Loucy (cell line): ENCODE measurements at regions not wholly inside any gene's neighbourhood (a gene's known extent, or its start where the extent isn't known, plus 50 kb on each side); places are given as distances from the start of the nearest gene placed in this dataset.

ENCODE experiments used
- H2AFZ ChIP-seq: fragments of 200-600 bp; sonication (generic); 2 replicates; pipeline ENCODE4 v1.6.0; 2016; ENCODE audit warnings: antibody characterized with exemption, mild to moderate bottlenecking, low read length, moderate library complexity
- H3F3A ChIP-seq: fragments of 200-600 bp; 2 replicates; pipeline ENCODE4 v1.6.0; 2016; ENCODE audit warnings: antibody characterized with exemption, low read depth, mild to moderate bottlenecking
- H3K27me3 ChIP-seq: fragments of 200-600 bp; sonication (generic); 2 replicates; pipeline ENCODE4 v1.6.1; 2014; ENCODE audit warnings: low read length, mild to moderate bottlenecking; ENCODE audit not compliant: insufficient read depth, poor library complexity, severe bottlenecking
- H3K36me3 ChIP-seq: fragments of 200-600 bp; sonication (generic); 2 replicates; pipeline ENCODE4 v1.6.1; 2016; ENCODE audit warnings: low read length; ENCODE audit not compliant: insufficient read depth
- H3K4me1 ChIP-seq: fragments of 200-600 bp; sonication (generic); 2 replicates; pipeline ENCODE4 v1.5.1; 2014; ENCODE audit warnings: low read length, mild to moderate bottlenecking; ENCODE audit not compliant: insufficient read depth, poor library complexity, severe bottlenecking
- H3K4me2 ChIP-seq: fragments of 200-600 bp; sonication (generic); 2 replicates; pipeline ENCODE4 v1.6.0; 2014; ENCODE audit warnings: antibody characterized with exemption, low read length, low read depth, mild to moderate bottlenecking; ENCODE audit not compliant: poor library complexity, severe bottlenecking
- H3K4me3 ChIP-seq: fragments of 200-600 bp; sonication (generic); 2 replicates; pipeline ENCODE4 v1.5.1; 2014; ENCODE audit warnings: low read length, mild to moderate bottlenecking, mixed read lengths; ENCODE audit not compliant: poor library complexity, severe bottlenecking
- H3K79me2 ChIP-seq: fragments of 200-600 bp; sonication (generic); 2 replicates; pipeline ENCODE4 v1.6.1; 2014; ENCODE audit warnings: low read length; ENCODE audit not compliant: insufficient read depth
- H3K9ac ChIP-seq: fragments of 200-600 bp; sonication (generic); 2 replicates; pipeline ENCODE4 v1.6.0; 2014; ENCODE audit warnings: mild to moderate bottlenecking, low read depth, low read length, moderate library complexity; ENCODE audit not compliant: poor library complexity, severe bottlenecking
- H3K9me2 ChIP-seq: fragments of 200-600 bp; sonication (generic); replicated peaks from 2 replicates; pipeline ENCODE4 v1.6.1; 2016; ENCODE audit warnings: low read depth, low read length, mixed read lengths
- H3K9me3 ChIP-seq: fragments of 200-600 bp; sonication (generic); 2 replicates; pipeline ENCODE4 v1.6.1; 2014; ENCODE audit warnings: mild to moderate bottlenecking, antibody characterized with exemption, low read length, low read depth; ENCODE audit not compliant: insufficient read depth
- H4K20me1 ChIP-seq: fragments of 200-600 bp; sonication (generic); 2 replicates; pipeline ENCODE4 v1.6.0; 2014; ENCODE audit warnings: antibody characterized with exemption, low read length, mild to moderate bottlenecking; ENCODE audit not compliant: insufficient read depth, poor library complexity, severe bottlenecking
- EZH2phosphoT487 ChIP-seq: fragments of 200-600 bp; IDR thresholded peaks from 2 replicates; pipeline ENCODE4 v1.6.1; 2018; ENCODE audit warnings: antibody characterized with exemption, mild to moderate bottlenecking, moderate library complexity, borderline replicate concordance
- TF ChIP-seq, protein P1 (sequence below): fragments of 200-600 bp; sonication (generic); conservative IDR thresholded peaks from 2 replicates; pipeline ENCODE4 v1.5.1; 2014; ENCODE audit warnings: mild to moderate bottlenecking, antibody characterized with exemption, low read length

- TF ChIP-seq, protein P1, sequence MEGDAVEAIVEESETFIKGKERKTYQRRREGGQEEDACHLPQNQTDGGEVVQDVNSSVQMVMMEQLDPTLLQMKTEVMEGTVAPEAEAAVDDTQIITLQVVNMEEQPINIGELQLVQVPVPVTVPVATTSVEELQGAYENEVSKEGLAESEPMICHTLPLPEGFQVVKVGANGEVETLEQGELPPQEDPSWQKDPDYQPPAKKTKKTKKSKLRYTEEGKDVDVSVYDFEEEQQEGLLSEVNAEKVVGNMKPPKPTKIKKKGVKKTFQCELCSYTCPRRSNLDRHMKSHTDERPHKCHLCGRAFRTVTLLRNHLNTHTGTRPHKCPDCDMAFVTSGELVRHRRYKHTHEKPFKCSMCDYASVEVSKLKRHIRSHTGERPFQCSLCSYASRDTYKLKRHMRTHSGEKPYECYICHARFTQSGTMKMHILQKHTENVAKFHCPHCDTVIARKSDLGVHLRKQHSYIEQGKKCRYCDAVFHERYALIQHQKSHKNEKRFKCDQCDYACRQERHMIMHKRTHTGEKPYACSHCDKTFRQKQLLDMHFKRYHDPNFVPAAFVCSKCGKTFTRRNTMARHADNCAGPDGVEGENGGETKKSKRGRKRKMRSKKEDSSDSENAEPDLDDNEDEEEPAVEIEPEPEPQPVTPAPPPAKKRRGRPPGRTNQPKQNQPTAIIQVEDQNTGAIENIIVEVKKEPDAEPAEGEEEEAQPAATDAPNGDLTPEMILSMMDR = no peak
- TF ChIP-seq EZH2phosphoT487 = no peak
- H3K79me2 ChIP-seq = no peaks in the 10 kb centered on the region
- H3K36me3 ChIP-seq = no peaks in the 10 kb centered on the region
Observed at GRCh38 chr1:67624680-67625079, 60.3 kb upstream of the GADD45A start.

DNA sequence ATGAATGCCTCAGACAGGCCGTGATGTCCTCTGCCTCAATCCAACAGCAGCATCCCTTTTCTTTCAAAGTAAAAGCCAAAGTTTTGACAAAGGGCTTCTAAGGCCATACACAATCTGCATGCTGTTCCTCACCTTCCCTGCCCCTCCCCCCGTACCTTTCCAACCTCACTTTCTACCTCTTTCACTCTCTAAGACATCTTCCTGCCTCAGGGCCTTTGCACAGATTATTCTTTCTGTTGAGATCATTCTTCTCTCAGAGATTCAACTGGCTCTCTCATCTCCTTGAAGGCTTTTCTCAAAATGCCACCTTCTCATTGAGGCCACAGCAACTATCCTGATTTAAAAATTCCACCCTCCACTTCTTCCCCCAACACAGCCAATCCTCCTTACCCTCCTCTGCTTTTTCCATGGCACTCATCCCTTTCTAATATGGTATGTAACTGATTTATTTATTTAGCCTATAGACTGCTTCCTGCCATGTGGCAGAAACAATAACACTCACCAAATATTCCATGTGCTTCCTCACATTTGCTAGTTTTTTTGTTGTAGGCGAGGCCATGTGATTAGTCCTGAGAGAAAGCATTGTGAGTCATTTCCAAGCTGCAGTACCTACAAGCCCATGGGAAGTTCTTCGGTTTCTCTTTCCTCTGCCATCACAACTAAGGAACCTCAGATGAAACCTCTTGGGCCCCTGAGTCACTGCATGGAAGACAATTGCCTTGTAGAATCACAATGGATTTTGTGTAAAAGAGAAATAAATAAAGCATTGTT is 58.7 kb upstream of the GADD45A start:
- no peaks in the 10 kb centered on the region for H3F3A ChIP-seq
- no peak overlapping the region for H2AFZ ChIP-seq
- H3K36me3 ChIP-seq = no peaks in the 10 kb centered on the region
- H3K4me2 ChIP-seq = no peak overlapping the region
- H3K9me2 ChIP-seq = no peaks in the 10 kb centered on the region
- H3K9ac ChIP-seq = no peak overlapping the region
- H3K27me3 ChIP-seq = peaks cover 5% of the 10 kb centered on the region
- no peaks in the 10 kb centered on the region for H4K20me1 ChIP-seq
- TF ChIP-seq EZH2phosphoT487 = no peak
- TF ChIP-seq, protein P1 = no peak
- H3K79me2 ChIP-seq = no peaks in the 10 kb centered on the region
- no peak overlapping the region for H3K4me3 ChIP-seq
- no peaks in the 10 kb centered on the region for H3K4me1 ChIP-seq
- no peaks in the 10 kb centered on the region for H3K9me3 ChIP-seq

More at GRCh38 chr1:67624680-67625079, 60.3 kb upstream of the GADD45A start:
- Histone ChIP-seq H3K4me1 (no peaks in the 10 kb centered on the region), H3F3A (no peaks in the 10 kb centered on the region), H2AFZ (no peak overlapping the region), H4K20me1 (no peaks in the 10 kb centered on the region), H3K27me3 (peaks cover 5% of the 10 kb centered on the region), H3K9me3 (no peaks in the 10 kb centered on the region), H3K9me2 (no peaks in the 10 kb centered on the region), H3K4me3 (no peak overlapping the region), H3K9ac (no peak overlapping the region), H3K4me2 (no peak overlapping the region)

DNA sequence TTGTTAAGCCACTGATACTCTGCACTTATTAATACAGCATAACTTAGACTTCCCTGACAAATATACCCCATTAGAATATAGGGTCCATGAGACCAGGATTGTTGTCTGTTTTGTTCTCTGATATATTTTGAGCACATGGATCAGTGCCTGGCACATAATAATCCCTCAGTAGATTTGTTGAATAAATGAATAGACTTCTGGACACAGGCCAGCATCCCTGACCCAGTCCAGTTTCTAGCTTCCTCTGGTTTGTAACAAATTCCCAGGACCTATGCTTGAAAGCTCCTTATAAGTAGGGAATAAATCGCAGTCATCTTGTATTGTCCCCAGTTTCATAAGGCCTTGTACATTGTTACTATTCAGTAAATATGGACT is 58.2 kb upstream of the GADD45A start:
- TF ChIP-seq, protein P1 = no peak
- no peak for TF ChIP-seq EZH2phosphoT487

More for the DNA sequence above, 58.2 kb upstream of the GADD45A start:
- Histone ChIP-seq H3K79me2 (no peaks in the 10 kb centered on the region), H3K4me2 (no peak overlapping the region), H4K20me1 (no peaks in the 10 kb centered on the region), H3K4me1 (no peaks in the 10 kb centered on the region), H3K9me3 (no peaks in the 10 kb centered on the region), H3K27me3 (peaks cover 5% of the 10 kb centered on the region), H2AFZ (no peak overlapping the region), H3F3A (no peaks in the 10 kb centered on the region), H3K9me2 (no peaks in the 10 kb centered on the region), H3K36me3 (no peaks in the 10 kb centered on the region), H3K4me3 (no peak overlapping the region), H3K9ac (no peak overlapping the region)
